ENCODE measurements at regions not wholly inside any gene's neighbourhood (a gene's known extent, or its start where the extent isn't known, plus 50 kb on each side); places are given as distances from the start of the nearest gene placed in this dataset.

DNA sequence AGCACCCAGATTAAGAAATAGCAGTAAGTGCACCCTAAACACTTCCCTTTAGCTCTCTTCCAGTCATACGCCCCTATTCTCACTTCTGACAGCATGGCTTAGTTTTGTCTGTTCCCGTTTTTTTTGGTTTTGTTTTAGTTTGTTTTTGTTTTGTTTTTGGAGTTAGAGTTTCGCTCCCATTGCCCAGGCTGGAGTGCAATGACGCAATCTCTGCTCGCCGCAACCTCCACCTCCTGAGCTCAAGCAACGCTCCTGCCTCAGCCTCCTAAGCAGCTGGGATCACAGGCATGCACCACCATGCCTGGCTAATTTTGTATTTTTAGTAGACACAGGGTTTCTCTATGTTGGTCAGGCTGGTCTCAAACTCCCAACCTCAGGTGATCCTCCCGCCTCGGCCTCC lies 2067.7 kb downstream of the SUCLG1 start:
- TF ChIP-seq POLR2A (IDR thresholded peaks at IDR 0.05; ENCODE audit: low read length) (no peak), GATA1 (IDR thresholded peaks at IDR 0.05; ENCODE audit: low read depth, low read length) (no peak)
